CD4-positive, alpha-beta memory T cell (primary cell): ENCODE measurements at regions not wholly inside any gene's neighbourhood (a gene's known extent, or its start where the extent isn't known, plus 50 kb on each side); places are given as distances from the start of the nearest gene placed in this dataset.

ENCODE experiments used
- CTCF ChIA-PET: fragments of 350-600 bp; sonication (Branson Sonifier 250); formaldehyde crosslinking; loops from one replicate; lab custom pipeline; 2021; ENCODE audit warnings: inconsistent platforms; ENCODE audit not compliant: partially characterized antibody; lab: Charles Lee
- POLR2A ChIA-PET: fragments of 350-600 bp; sonication (Branson Sonifier 250); formaldehyde crosslinking; loops from one replicate; lab custom pipeline; 2021; ENCODE audit not compliant: partially characterized antibody; lab: Charles Lee
- DNase-seq, 5 donors: peaks; one replicate each; pipeline versions ENCODE4 v3.0.0 to v3.0.0-alpha.2; 2020 to 2022; ENCODE audit warnings: mixed read lengths in 1 of 5
- H3K27ac ChIP-seq: one replicate; pipeline ENCODE4 v1.7.0; 2013; ENCODE audit warnings: low read depth, low read length
- H3K27me3 ChIP-seq: 2 replicates; pipeline ENCODE4 v1.7.0; 2013; ENCODE audit warnings: mild to moderate bottlenecking, low read length, moderate library complexity; ENCODE audit not compliant: insufficient read depth
- H3K36me3 ChIP-seq: 2 replicates; pipeline ENCODE4 v1.7.0; 2013; ENCODE audit warnings: mild to moderate bottlenecking, low read length, moderate library complexity; ENCODE audit not compliant: insufficient read depth
- H3K4me1 ChIP-seq: 2 replicates; pipeline ENCODE4 v1.7.0; 2013; ENCODE audit warnings: mild to moderate bottlenecking, low read length, moderate library complexity; ENCODE audit not compliant: insufficient read depth
- H3K4me3 ChIP-seq, 2 donors: one replicate each; pipeline ENCODE4 v1.7.0; 2013; ENCODE audit warnings: low read length in 2 of 2, mild to moderate bottlenecking in 1 of 2
- H3K9me3 ChIP-seq, 2 donors: one replicate each; pipeline ENCODE4 v1.7.0; 2013; ENCODE audit warnings: low read length in 2 of 2, control low read depth in 1 of 2; ENCODE audit not compliant: control insufficient read depth in 1 of 2
- H3K27ac Mint-ChIP-seq, 7 donors: one replicate each; pipeline ENCODE4 v1.8.0; 2020 to 2021; ENCODE audit warnings: mixed read lengths in 7 of 7, mild to moderate bottlenecking in 6 of 7, inconsistent platforms in 3 of 7, moderate library complexity in 3 of 7
- H3K27me3 Mint-ChIP-seq, 2 donors: one replicate each; pipeline ENCODE4 v1.8.0; 2020 to 2021; ENCODE audit warnings: mixed read lengths in 2 of 2
- H3K36me3 Mint-ChIP-seq, 2 donors: one replicate each; pipeline ENCODE4 v1.8.0; 2020 to 2021; ENCODE audit warnings: mixed read lengths in 2 of 2, inconsistent platforms in 1 of 2, mild to moderate bottlenecking in 1 of 2
- H3K4me1 Mint-ChIP-seq, 4 donors: one replicate each; pipeline ENCODE4 v1.8.0; 2020 to 2021; ENCODE audit warnings: mixed read lengths in 4 of 4, mild to moderate bottlenecking in 1 of 4
- H3K4me3 Mint-ChIP-seq, 8 donors: one replicate each; pipeline ENCODE4 v1.8.0; 2020 to 2021; ENCODE audit warnings: mixed read lengths in 8 of 8, mild to moderate bottlenecking in 7 of 8, moderate library complexity in 6 of 8, inconsistent platforms in 3 of 8
- H3K9me3 Mint-ChIP-seq, 8 donors: one replicate each; pipeline ENCODE4 v1.8.0; 2020 to 2021; ENCODE audit warnings: mixed read lengths in 8 of 8, mild to moderate bottlenecking in 5 of 8, inconsistent platforms in 3 of 8, moderate library complexity in 1 of 8
- intact Hi-C: fragments of 100-400 bp; cut with micrococcal nuclease; formaldehyde crosslinking; loops from one replicate; pipeline ENCODE4 v1.15.1; 2023

- no peaks in the 10 kb centered on the region for H3K9me3 ChIP-seq
- DNase-seq: no peak
- H3K27me3 ChIP-seq: no peaks in the 10 kb centered on the region
- CTCF ChIA-PET: no interaction called here
- Mint-ChIP-seq H3K36me3 (no peaks in the 10 kb centered on the region), H3K4me3 (no peak overlapping the region), H3K4me1 (no peaks in the 10 kb centered on the region), H3K27me3 (no peaks in the 10 kb centered on the region), H3K27ac (no peak overlapping the region), H3K9me3 (peaks cover 0 to 14% (median 3%) of the 10 kb centered on the region in 8 donors)
- intact Hi-C loops: no loop called here
- H3K4me1 ChIP-seq: no peaks in the 10 kb centered on the region
- POLR2A ChIA-PET: no interaction called here
- no peak overlapping the region for H3K4me3 ChIP-seq
- H3K27ac ChIP-seq: no peak overlapping the region
- no peaks in the 10 kb centered on the region for H3K36me3 ChIP-seq
Observed at GRCh38 chr11:115030166-115030565, 351.8 kb downstream of the NXPE2 start.

DNA sequence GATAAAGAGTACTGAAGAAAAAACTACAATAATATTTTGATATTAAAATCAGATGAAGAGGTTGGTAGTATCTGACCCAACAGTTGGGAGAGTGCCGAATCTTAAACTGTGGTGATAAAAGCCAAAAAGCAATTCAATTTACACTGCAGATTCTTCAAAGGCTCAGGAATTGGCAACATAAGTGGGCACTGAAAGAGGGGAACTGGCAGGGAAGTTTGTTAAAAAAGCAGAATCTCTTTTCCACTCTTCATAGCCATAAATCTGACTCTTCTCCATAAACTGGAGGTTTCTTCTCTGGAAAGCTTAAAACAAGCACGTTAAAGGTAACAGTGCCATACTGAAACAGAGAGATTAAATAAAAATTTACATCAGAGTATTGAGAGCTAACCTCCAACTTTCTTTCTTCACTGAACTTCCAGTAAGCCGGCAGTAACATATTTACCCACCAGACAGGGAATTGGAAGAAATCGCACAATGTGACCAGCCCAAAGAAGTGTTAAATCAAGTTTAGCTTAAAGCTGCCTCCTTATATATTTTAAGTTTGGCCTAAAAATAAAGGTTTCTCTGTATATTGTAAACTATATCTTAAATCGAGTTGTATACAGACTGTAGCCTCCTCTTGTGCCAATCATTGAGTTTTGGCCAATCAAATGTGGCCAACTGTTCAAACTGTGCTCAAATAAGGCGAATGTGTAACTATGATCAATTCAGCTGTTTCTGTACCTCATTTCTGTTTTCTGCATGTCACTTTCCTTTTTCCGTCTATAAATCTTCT, 358.3 kb downstream of the NXPE2 start:
- Histone ChIP-seq H3K36me3 (no peaks in the 10 kb centered on the region), H3K4me3 (no peak overlapping the region), H3K9me3 (no peaks in the 10 kb centered on the region), H3K27ac (no peak overlapping the region), H3K4me1 (no peaks in the 10 kb centered on the region), H3K27me3 (no peaks in the 10 kb centered on the region)
- peaks cover 0 to 11% (median 0%) of the 10 kb centered on the region in 8 donors for H3K9me3 Mint-ChIP-seq
- no peaks in the 10 kb centered on the region for H3K36me3 Mint-ChIP-seq
- no peak overlapping the region for H3K4me3 Mint-ChIP-seq
- ChIA-PET CTCF (no interaction called here), POLR2A (no interaction called here)
- H3K27me3 Mint-ChIP-seq: no peaks in the 10 kb centered on the region
- intact Hi-C loops: no loop called here
- no peaks in the 10 kb centered on the region for H3K4me1 Mint-ChIP-seq
- no peak overlapping the region for H3K27ac Mint-ChIP-seq
- DNase-seq: no peak

- no peaks in the 10 kb centered on the region for H3K4me1 Mint-ChIP-seq
- Histone ChIP-seq H3K9me3 (no peaks in the 10 kb centered on the region), H3K36me3 (no peaks in the 10 kb centered on the region), H3K4me1 (no peaks in the 10 kb centered on the region), H3K4me3 (no peak overlapping the region), H3K27ac (no peak overlapping the region), H3K27me3 (no peaks in the 10 kb centered on the region)
- no peaks in the 10 kb centered on the region for H3K36me3 Mint-ChIP-seq
- no peak for DNase-seq
- intact Hi-C loops: no loop called here
- POLR2A ChIA-PET: no interaction called here
- H3K9me3 Mint-ChIP-seq: peaks cover 0 to 6% (median 0%) of the 10 kb centered on the region in 8 donors
- no peak overlapping the region for H3K4me3 Mint-ChIP-seq
- H3K27ac Mint-ChIP-seq: no peak overlapping the region
- peaks cover 0 to 4% of the 10 kb centered on the region in 2 donors for H3K27me3 Mint-ChIP-seq
- CTCF ChIA-PET: no interaction called here
Observed at GRCh38 chr11:115042002-115042401, 363.7 kb downstream of the NXPE2 start.

DNA sequence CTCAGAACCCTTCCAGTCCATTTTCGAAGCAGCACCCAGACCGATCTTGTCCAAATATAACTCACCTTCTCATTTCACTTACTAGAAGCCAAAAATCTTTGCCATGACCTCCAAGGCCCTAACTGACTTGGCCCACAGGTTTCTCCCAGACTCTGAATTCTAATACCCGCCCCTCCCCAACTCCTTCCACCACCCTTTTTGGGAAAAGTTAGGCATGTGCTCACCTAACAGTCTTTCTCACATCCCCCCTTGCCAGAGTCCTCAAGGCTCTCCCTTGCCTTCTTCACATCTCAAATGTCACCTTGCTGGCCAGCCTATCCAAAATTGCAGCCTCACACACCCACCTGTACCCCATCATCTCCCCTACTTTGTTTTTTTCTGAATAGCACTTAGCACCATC, 369.3 kb downstream of the NXPE2 start:
- Mint-ChIP-seq H3K4me3 (no peak overlapping the region), H3K36me3 (no peaks in the 10 kb centered on the region), H3K27ac (no peak overlapping the region), H3K27me3 (peaks cover 2 to 10% of the 10 kb centered on the region in 2 donors), H3K4me1 (no peaks in the 10 kb centered on the region), H3K9me3 (peaks cover 0 to 8% (median 0%) of the 10 kb centered on the region in 8 donors)
- Histone ChIP-seq H3K9me3 (no peaks in the 10 kb centered on the region), H3K27me3 (no peaks in the 10 kb centered on the region), H3K27ac (no peak overlapping the region), H3K4me1 (no peaks in the 10 kb centered on the region), H3K4me3 (no peak overlapping the region), H3K36me3 (no peaks in the 10 kb centered on the region)
- ChIA-PET POLR2A (no interaction called here), CTCF (no interaction called here)
- intact Hi-C loops: no loop called here
- DNase-seq: no peak

DNA sequence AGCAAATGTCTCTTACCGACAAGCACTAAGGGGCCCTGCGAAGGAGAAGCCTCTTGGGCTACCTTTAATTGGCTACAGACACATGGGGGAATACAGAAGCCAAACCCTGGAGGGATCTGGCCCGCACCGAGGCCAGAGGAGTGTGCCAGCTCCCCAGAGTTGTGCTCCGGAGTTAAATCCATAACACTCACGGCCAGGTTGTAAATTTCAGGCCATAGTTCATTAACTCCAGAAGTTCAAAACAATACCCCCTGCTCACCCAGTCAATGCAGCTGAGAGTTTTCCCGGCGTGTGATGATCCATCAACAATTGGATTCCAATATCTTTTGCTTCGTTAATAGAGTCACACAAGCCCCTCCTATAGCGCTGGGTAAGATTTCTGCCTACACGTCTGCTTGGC, 371.5 kb downstream of the NXPE2 start:
- intact Hi-C loops: no loop called here
- Mint-ChIP-seq H3K9me3 (peaks cover 0 to 8% (median 2%) of the 10 kb centered on the region in 8 donors), H3K27ac (no peak overlapping the region), H3K36me3 (no peaks in the 10 kb centered on the region), H3K4me3 (no peak overlapping the region), H3K4me1 (no peaks in the 10 kb centered on the region), H3K27me3 (peaks cover 2 to 10% of the 10 kb centered on the region in 2 donors)
- Histone ChIP-seq H3K9me3 (no peaks in the 10 kb centered on the region), H3K27me3 (no peaks in the 10 kb centered on the region), H3K4me3 (no peak overlapping the region), H3K27ac (no peak overlapping the region), H3K36me3 (no peaks in the 10 kb centered on the region), H3K4me1 (no peaks in the 10 kb centered on the region)
- ChIA-PET POLR2A (no interaction called here), CTCF (no interaction called here)
- no peak for DNase-seq

DNA sequence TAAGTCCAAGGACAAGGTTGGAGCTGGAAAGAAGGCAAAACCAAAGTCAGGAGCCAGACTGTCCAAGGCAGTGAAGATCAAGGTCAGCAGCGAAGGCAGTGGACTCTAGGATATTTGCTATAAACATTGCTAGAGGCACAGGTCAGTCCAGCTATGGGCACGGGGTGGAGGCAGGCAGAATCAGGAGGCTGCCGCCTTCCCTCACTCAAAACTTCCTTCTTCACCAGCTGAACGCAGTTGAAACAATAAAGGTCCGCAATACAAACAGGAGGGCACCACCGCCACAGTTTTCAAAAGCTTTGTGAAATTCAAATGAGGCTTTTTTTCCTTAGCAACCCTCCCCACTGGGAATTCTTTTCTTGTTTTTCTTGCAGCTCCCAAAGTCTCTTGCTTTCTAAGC, 372.4 kb downstream of the NXPE2 start:
- Mint-ChIP-seq H3K36me3 (no peaks in the 10 kb centered on the region), H3K27me3 (peaks cover 2 to 6% of the 10 kb centered on the region in 2 donors), H3K4me1 (no peaks in the 10 kb centered on the region), H3K4me3 (no peak overlapping the region), H3K27ac (no peak overlapping the region), H3K9me3 (peaks cover 0 to 8% (median 2%) of the 10 kb centered on the region in 8 donors)
- no peaks in the 10 kb centered on the region for H3K9me3 ChIP-seq
- H3K27me3 ChIP-seq: no peaks in the 10 kb centered on the region
- no peaks in the 10 kb centered on the region for H3K36me3 ChIP-seq
- no peak overlapping the region for H3K27ac ChIP-seq
- H3K4me1 ChIP-seq: no peaks in the 10 kb centered on the region
- intact Hi-C loops: no loop called here
- no peak for DNase-seq
- no peak overlapping the region for H3K4me3 ChIP-seq
- POLR2A ChIA-PET: no interaction called here
- CTCF ChIA-PET: no interaction called here

DNA sequence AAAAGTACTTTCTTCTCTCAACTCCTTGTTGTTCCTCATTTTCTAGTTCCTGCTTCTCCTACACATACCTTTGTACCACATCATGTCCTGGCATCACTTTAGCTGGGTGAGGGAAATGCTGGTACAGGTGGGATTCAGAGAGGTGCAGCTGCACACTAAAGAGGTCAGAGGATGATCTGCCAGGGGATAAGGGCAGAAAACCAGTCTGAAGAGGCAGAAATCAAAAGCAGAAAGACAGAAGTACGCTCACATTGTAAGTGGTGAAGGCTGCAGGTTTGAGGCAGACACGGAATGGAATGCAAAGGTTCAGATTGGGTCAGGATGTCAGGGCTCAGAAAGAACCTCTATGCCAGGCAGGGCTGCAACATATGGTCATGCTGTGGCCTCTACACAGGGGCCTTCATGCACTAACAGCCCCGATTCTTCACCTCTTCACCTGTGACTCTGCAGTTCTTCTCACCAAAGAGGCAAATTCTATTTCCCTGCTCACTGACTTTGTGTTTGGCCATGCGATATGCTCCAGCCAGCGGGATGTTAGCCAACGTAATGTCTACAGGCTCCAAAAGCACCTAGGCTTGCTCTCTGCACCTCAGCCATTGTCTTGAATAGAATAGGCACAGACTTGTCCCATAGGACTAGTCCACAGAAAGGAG, 373.7 kb downstream of the NXPE2 start:
- no peaks in the 10 kb centered on the region for H3K9me3 ChIP-seq
- H3K27ac Mint-ChIP-seq: no peak overlapping the region
- H3K27ac ChIP-seq: no peak overlapping the region
- H3K27me3 Mint-ChIP-seq: peaks cover 2 to 5% of the 10 kb centered on the region in 2 donors
- H3K36me3 Mint-ChIP-seq: no peaks in the 10 kb centered on the region
- no peak overlapping the region for H3K4me3 ChIP-seq
- peaks cover 0 to 20% (median 7%) of the 10 kb centered on the region in 8 donors for H3K9me3 Mint-ChIP-seq
- no peaks in the 10 kb centered on the region for H3K4me1 Mint-ChIP-seq
- H3K4me1 ChIP-seq: no peaks in the 10 kb centered on the region
- no peaks in the 10 kb centered on the region for H3K36me3 ChIP-seq
- intact Hi-C loops: no loop called here
- ChIA-PET CTCF (no interaction called here), POLR2A (no interaction called here)
- no peak for DNase-seq
- no peaks in the 10 kb centered on the region for H3K27me3 ChIP-seq
- no peak overlapping the region for H3K4me3 Mint-ChIP-seq
